PC-3 (cell line): ENCODE measurements at regions not wholly inside any gene's neighbourhood (a gene's known extent, or its start where the extent isn't known, plus 50 kb on each side); places are given as distances from the start of the nearest gene placed in this dataset.

Source experiments
- EZH2 ChIP-seq: fragments of 300-600 bp; sonication (generic); IDR thresholded peaks from one replicate; pipeline ENCODE4 v1.6.1; 2017; ENCODE audit warnings: antibody characterized with exemption, mild to moderate bottlenecking, low read length; ENCODE audit not compliant: unreplicated experiment
- TF ChIP-seq, protein P1 (sequence below): fragments of 300-600 bp; sonication (generic); conservative IDR thresholded peaks from 2 replicates; pipeline ENCODE4 v1.5.1; 2017; ENCODE audit warnings: antibody characterized with exemption, low read depth, mild to moderate bottlenecking, low read length

DNA sequence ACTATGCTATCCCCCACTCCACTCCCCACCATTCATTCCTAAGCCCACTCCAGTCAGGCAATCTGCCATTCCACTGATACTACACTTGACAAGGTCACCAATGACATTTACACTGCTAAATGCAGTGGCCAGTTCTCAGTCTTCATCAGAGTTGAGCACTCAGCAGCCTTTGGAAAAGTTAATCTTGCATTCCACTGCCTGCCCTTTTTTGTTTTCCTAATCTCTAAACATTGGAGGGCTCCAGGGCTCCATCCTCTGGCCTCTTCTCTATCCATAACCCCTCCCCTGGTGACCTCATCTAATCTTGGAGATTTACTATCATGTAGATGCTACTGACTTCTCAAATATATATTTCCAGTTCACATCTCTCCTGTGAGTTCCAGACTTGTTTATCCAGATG is 70.9 kb upstream of the S1PR1 start:
- TF ChIP-seq, protein P1, sequence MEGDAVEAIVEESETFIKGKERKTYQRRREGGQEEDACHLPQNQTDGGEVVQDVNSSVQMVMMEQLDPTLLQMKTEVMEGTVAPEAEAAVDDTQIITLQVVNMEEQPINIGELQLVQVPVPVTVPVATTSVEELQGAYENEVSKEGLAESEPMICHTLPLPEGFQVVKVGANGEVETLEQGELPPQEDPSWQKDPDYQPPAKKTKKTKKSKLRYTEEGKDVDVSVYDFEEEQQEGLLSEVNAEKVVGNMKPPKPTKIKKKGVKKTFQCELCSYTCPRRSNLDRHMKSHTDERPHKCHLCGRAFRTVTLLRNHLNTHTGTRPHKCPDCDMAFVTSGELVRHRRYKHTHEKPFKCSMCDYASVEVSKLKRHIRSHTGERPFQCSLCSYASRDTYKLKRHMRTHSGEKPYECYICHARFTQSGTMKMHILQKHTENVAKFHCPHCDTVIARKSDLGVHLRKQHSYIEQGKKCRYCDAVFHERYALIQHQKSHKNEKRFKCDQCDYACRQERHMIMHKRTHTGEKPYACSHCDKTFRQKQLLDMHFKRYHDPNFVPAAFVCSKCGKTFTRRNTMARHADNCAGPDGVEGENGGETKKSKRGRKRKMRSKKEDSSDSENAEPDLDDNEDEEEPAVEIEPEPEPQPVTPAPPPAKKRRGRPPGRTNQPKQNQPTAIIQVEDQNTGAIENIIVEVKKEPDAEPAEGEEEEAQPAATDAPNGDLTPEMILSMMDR, result no peak
- TF ChIP-seq EZH2, result no peak
